NT2/D1 (cell line): ENCODE measurements at regions not wholly inside any gene's neighbourhood (a gene's known extent, or its start where the extent isn't known, plus 50 kb on each side); places are given as distances from the start of the nearest gene placed in this dataset.

ENCODE experiments used
- SUZ12 ChIP-seq: IDR thresholded peaks from 2 replicates; pipeline ENCODE4 v1.6.1; 2011; ENCODE audit not compliant: insufficient read length, insufficient read depth; ENCODE audit errors: extremely low read depth
- YY1 ChIP-seq: IDR thresholded peaks from 2 replicates; pipeline ENCODE4 v1.6.1; 2011; ENCODE audit not compliant: insufficient read length, insufficient read depth
- ZNF274 ChIP-seq: IDR thresholded peaks from 2 replicates; pipeline ENCODE4 v1.6.1; 2011; ENCODE audit warnings: mild to moderate bottlenecking, low read depth, low read length

- TF ChIP-seq SUZ12 (no peak), ZNF274 (no peak), YY1 (no peak)
Observed at GRCh38 chr21:38042246-38042645, 126.0 kb upstream of the KCNJ6 start.
